ENCODE measurements at regions not wholly inside any gene's neighbourhood (a gene's known extent, or its start where the extent isn't known, plus 50 kb on each side); places are given as distances from the start of the nearest gene placed in this dataset.

DNA sequence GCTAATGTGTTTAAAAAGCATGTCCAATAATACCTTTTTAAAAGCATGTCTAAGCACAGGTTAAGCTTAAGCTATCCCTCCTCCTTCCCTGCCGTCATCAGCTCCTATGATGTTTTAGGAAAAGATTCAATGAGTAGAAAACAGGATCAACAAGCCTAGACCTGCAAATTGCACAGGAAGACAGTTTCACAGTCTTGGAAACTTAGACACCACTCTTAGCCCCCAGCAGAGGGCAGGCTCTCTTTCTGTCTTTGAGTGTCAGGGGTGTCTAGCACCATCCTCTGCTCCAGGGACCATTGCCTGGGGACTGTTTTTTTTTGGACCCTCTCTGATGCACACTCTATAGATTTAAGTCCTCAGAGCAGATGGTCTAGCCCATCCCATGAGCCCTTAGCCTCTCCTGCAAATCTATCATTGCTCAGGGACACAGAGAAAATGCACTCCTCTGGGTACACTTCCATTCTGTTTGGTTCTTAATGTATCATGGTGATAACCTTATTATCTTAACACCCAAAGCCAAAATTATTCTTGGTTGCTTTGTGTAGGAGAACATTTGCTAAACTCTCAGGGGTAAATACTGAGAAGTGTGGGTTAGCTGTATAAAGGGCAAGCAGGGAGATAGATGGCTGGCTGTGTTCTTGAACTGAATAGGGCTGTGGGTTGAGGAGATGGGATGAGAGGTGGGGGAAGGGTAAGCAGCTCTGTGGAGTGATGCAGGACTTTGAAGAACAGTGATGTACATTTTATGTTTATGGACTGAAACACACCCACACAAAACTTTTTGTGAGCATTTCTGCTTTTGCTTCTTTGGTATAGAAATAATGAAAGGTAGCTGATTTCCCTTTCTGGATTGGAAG, 259.9 kb upstream of the DDHD1 start:
- TF ChIP-seq, protein P1, sequence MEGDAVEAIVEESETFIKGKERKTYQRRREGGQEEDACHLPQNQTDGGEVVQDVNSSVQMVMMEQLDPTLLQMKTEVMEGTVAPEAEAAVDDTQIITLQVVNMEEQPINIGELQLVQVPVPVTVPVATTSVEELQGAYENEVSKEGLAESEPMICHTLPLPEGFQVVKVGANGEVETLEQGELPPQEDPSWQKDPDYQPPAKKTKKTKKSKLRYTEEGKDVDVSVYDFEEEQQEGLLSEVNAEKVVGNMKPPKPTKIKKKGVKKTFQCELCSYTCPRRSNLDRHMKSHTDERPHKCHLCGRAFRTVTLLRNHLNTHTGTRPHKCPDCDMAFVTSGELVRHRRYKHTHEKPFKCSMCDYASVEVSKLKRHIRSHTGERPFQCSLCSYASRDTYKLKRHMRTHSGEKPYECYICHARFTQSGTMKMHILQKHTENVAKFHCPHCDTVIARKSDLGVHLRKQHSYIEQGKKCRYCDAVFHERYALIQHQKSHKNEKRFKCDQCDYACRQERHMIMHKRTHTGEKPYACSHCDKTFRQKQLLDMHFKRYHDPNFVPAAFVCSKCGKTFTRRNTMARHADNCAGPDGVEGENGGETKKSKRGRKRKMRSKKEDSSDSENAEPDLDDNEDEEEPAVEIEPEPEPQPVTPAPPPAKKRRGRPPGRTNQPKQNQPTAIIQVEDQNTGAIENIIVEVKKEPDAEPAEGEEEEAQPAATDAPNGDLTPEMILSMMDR (IDR thresholded peaks at IDR 0.05), result no peak
- no peak for TF ChIP-seq POLR2A (IDR thresholded peaks at IDR 0.05)
